Loucy (cell line): ENCODE measurements at regions not wholly inside any gene's neighbourhood (a gene's known extent, or its start where the extent isn't known, plus 50 kb on each side); places are given as distances from the start of the nearest gene placed in this dataset.

Experiments
- CTCF ChIP-seq: fragments of 200-600 bp; sonication (generic); conservative IDR thresholded peaks from 2 replicates; pipeline ENCODE4 v1.5.1; 2014; ENCODE audit warnings: mild to moderate bottlenecking, antibody characterized with exemption, low read length
- EZH2phosphoT487 ChIP-seq: fragments of 200-600 bp; IDR thresholded peaks from 2 replicates; pipeline ENCODE4 v1.6.1; 2018; ENCODE audit warnings: antibody characterized with exemption, mild to moderate bottlenecking, moderate library complexity, borderline replicate concordance

DNA sequence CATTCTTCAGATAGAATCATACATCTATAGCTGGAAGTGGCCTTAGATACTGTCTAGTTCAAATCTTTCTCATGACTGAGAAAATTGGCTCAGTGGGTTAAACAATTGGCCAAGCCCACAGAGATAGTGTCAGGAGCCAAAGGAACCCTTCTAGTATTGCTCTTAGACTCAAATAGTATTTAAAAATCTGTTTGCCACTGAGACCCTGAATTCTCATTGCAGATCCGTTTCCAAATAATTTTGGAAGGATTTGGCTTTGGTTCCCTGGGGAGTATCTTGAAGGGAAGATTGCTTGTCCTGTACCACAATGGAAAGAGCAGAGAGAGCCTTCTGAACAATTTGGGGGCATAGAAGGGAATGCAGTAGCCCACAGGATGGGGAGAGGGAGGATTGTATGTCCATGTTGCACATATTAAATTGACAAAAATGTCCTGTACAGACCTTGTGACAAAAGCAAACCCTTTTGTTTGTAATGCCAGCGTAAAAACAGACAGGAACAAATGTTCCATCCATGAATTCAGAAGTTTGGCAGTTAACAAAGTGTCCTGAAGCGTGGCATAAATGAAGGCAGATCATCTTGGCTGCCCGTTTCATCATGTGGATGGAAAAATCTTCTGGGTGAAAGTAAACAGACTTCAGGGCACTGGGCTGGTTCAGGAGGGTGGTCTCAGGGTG is 156.4 kb upstream of the RASGRP1 start:
- no peak for TF ChIP-seq CTCF
- TF ChIP-seq EZH2phosphoT487, result no peak
